Naive thymus-derived CD4-positive, alpha-beta T cell (primary cell): ENCODE measurements at regions not wholly inside any gene's neighbourhood (a gene's known extent, or its start where the extent isn't known, plus 50 kb on each side); places are given as distances from the start of the nearest gene placed in this dataset.

Experiments used
- ATAC-seq: fragments of 150-1000 bp; cut with Tn5 transposase; 2 replicates; pipeline ENCODE4 v1.10.0; 2021; ENCODE audit warnings: mild to moderate bottlenecking, moderate library complexity
- CTCF ChIA-PET: fragments of 350-600 bp; sonication (Branson Sonifier 250); formaldehyde crosslinking; loops from one replicate; lab custom pipeline; 2021; ENCODE audit warnings: antibody characterized with exemption; lab: Charles Lee
- POLR2A ChIA-PET: fragments of 350-600 bp; sonication (Branson Sonifier 250); formaldehyde crosslinking; loops from one replicate; lab custom pipeline; 2021; ENCODE audit warnings: antibody characterized with exemption, inconsistent platforms; lab: Charles Lee
- DNase-seq, 9 donors: peaks; one replicate each; pipeline versions ENCODE4 v3.0.0 to v3.0.0-alpha.2; 2020 to 2022; ENCODE audit warnings: mixed read lengths in 1 of 9
- H3K27ac ChIP-seq: one replicate; pipeline ENCODE4 v1.7.0; 2013; ENCODE audit warnings: mild to moderate bottlenecking, low read depth, low read length, moderate library complexity
- H3K27me3 ChIP-seq, 2 donors: one replicate each; pipeline ENCODE4 v1.7.0; 2013; ENCODE audit warnings: low read length in 2 of 2, mild to moderate bottlenecking in 2 of 2, moderate library complexity in 2 of 2; ENCODE audit not compliant: control insufficient read depth in 2 of 2, insufficient read depth in 2 of 2
- H3K36me3 ChIP-seq, 3 experiments: 1 replicate in 2 of 3; 2 replicates in 1 of 3; pipeline ENCODE4 v1.7.0; 2013; ENCODE audit warnings: low read length in 3 of 3, mild to moderate bottlenecking in 3 of 3, moderate library complexity in 1 of 3; ENCODE audit not compliant: insufficient read depth in 3 of 3, control insufficient read depth in 2 of 3
- H3K4me1 ChIP-seq, 2 donors: one replicate each; pipeline ENCODE4 v1.7.0; 2013; ENCODE audit warnings: low read length in 2 of 2, mild to moderate bottlenecking in 2 of 2, moderate library complexity in 1 of 2; ENCODE audit not compliant: control insufficient read depth in 2 of 2, insufficient read depth in 2 of 2
- H3K4me3 ChIP-seq: 2 replicates; pipeline ENCODE4 v1.7.0; 2013; ENCODE audit warnings: mild to moderate bottlenecking, low read length
- H3K9me3 ChIP-seq, 3 experiments: 1 replicate in 2 of 3; 2 replicates in 1 of 3; pipeline ENCODE4 v1.7.0; 2013; ENCODE audit warnings: low read length in 3 of 3; ENCODE audit not compliant: control insufficient read depth in 2 of 3
- H3K27ac Mint-ChIP-seq, 9 donors: one replicate each; pipeline ENCODE4 v1.8.0; 2020 to 2022; ENCODE audit warnings: mixed read lengths in 9 of 9, mild to moderate bottlenecking in 8 of 9, moderate library complexity in 5 of 9, inconsistent platforms in 2 of 9
- H3K27me3 Mint-ChIP-seq, 5 donors: one replicate each; pipeline ENCODE4 v1.8.0; 2021 to 2022; ENCODE audit warnings: mixed read lengths in 5 of 5, mild to moderate bottlenecking in 1 of 5
- H3K36me3 Mint-ChIP-seq, 5 donors: one replicate each; pipeline ENCODE4 v1.8.0; 2020 to 2022; ENCODE audit warnings: mixed read lengths in 5 of 5, mild to moderate bottlenecking in 3 of 5, inconsistent platforms in 1 of 5
- H3K4me1 Mint-ChIP-seq, 7 donors: one replicate each; pipeline ENCODE4 v1.8.0; 2020 to 2022; ENCODE audit warnings: mixed read lengths in 7 of 7, mild to moderate bottlenecking in 3 of 7, inconsistent platforms in 1 of 7
- H3K4me3 Mint-ChIP-seq, 10 donors: one replicate each; pipeline ENCODE4 v1.8.0; 2020 to 2022; ENCODE audit warnings: mild to moderate bottlenecking in 10 of 10, mixed read lengths in 10 of 10, moderate library complexity in 6 of 10, inconsistent platforms in 2 of 10
- H3K9me3 Mint-ChIP-seq, 11 donors: one replicate each; pipeline ENCODE4 v1.8.0; 2020 to 2022; ENCODE audit warnings: mixed read lengths in 11 of 11, mild to moderate bottlenecking in 4 of 11, inconsistent platforms in 1 of 11, moderate library complexity in 1 of 11
- intact Hi-C, 2 donors: fragments of 100-400 bp; cut with micrococcal nuclease; formaldehyde crosslinking; loops; one replicate each; pipeline ENCODE4 v1.15.1; 2023

- DNase-seq (no peak), ATAC-seq (no peak)
- Histone ChIP-seq H3K4me3 (no peak overlapping the region), H3K27me3 (no peaks in the 10 kb centered on the region), H3K4me1 (no peaks in the 10 kb centered on the region), H3K9me3 (no peaks in the 10 kb centered on the region), H3K36me3 (no peaks in the 10 kb centered on the region), H3K27ac (no peak overlapping the region)
- intact Hi-C loops, result no loop called here
- Mint-ChIP-seq H3K4me3 (no peak overlapping the region), H3K4me1 (no peaks in the 10 kb centered on the region), H3K27ac (no peak overlapping the region), H3K9me3 (peaks cover 0 to 19% (median 4%) of the 10 kb centered on the region in 11 donors), H3K36me3 (no peaks in the 10 kb centered on the region), H3K27me3 (no peaks in the 10 kb centered on the region)
- ChIA-PET CTCF (no interaction called here), POLR2A (no interaction called here)
These were observed 602.7 kb upstream of the SEMA6A start for GRCh38 chr5:117177302-117177701.

- CTCF ChIA-PET, result no interaction called here
- no peaks in the 10 kb centered on the region for H3K36me3 ChIP-seq
- no peak overlapping the region for H3K4me3 ChIP-seq
- Mint-ChIP-seq H3K4me3 (no peak overlapping the region), H3K4me1 (no peaks in the 10 kb centered on the region), H3K36me3 (no peaks in the 10 kb centered on the region), H3K27ac (no peak overlapping the region), H3K9me3 (peaks cover 0 to 13% (median 2%) of the 10 kb centered on the region in 11 donors), H3K27me3 (no peaks in the 10 kb centered on the region)
- POLR2A ChIA-PET, result no interaction called here
- intact Hi-C loops, result no loop called here
- no peak overlapping the region for H3K27ac ChIP-seq
- no peaks in the 10 kb centered on the region for H3K9me3 ChIP-seq
- no peak for DNase-seq
- H3K4me1 ChIP-seq, result no peaks in the 10 kb centered on the region
- no peaks in the 10 kb centered on the region for H3K27me3 ChIP-seq
- no peak for ATAC-seq
These were observed 590.4 kb upstream of the SEMA6A start for GRCh38 chr5:117165068-117165467.

GRCh38 chr5:117161718-117162335 lies 587.2 kb upstream of the SEMA6A start:
- Mint-ChIP-seq H3K36me3 (no peaks in the 10 kb centered on the region), H3K27ac (no peak overlapping the region), H3K27me3 (no peaks in the 10 kb centered on the region), H3K9me3 (peaks cover 0 to 10% (median 0%) of the 10 kb centered on the region in 11 donors), H3K4me1 (no peaks in the 10 kb centered on the region), H3K4me3 (no peak overlapping the region)
- Histone ChIP-seq H3K4me1 (no peaks in the 10 kb centered on the region), H3K27me3 (no peaks in the 10 kb centered on the region), H3K27ac (no peak overlapping the region), H3K9me3 (no peaks in the 10 kb centered on the region), H3K4me3 (no peak overlapping the region), H3K36me3 (no peaks in the 10 kb centered on the region)
- ChIA-PET POLR2A (no interaction called here), CTCF (no interaction called here)
- intact Hi-C loops, result no loop called here
- no peak for DNase-seq
- no peak for ATAC-seq

GRCh38 chr5:117160391-117160790 lies 585.8 kb upstream of the SEMA6A start:
- no peak overlapping the region for H3K27ac ChIP-seq
- H3K4me3 ChIP-seq, result no peak overlapping the region
- no peak for ATAC-seq
- intact Hi-C loops, result no loop called here
- ChIA-PET POLR2A (no interaction called here), CTCF (no interaction called here)
- Mint-ChIP-seq H3K4me1 (no peaks in the 10 kb centered on the region), H3K4me3 (no peak overlapping the region), H3K27me3 (no peaks in the 10 kb centered on the region), H3K9me3 (peaks cover 0 to 11% (median 0%) of the 10 kb centered on the region in 11 donors), H3K36me3 (no peaks in the 10 kb centered on the region), H3K27ac (no peak overlapping the region)
- H3K9me3 ChIP-seq, result no peaks in the 10 kb centered on the region
- no peak for DNase-seq
- H3K36me3 ChIP-seq, result no peaks in the 10 kb centered on the region
- H3K4me1 ChIP-seq, result no peaks in the 10 kb centered on the region
- no peaks in the 10 kb centered on the region for H3K27me3 ChIP-seq

GRCh38 chr5:117149312-117149711 lies 574.7 kb upstream of the SEMA6A start:
- Histone ChIP-seq H3K27ac (no peak overlapping the region), H3K4me3 (no peak overlapping the region), H3K4me1 (no peaks in the 10 kb centered on the region), H3K27me3 (no peaks in the 10 kb centered on the region), H3K36me3 (no peaks in the 10 kb centered on the region), H3K9me3 (no peaks in the 10 kb centered on the region)
- ChIA-PET CTCF (no interaction called here), POLR2A (no interaction called here)
- intact Hi-C loops, result no loop called here
- H3K27ac Mint-ChIP-seq, result no peak overlapping the region
- no peak overlapping the region for H3K4me3 Mint-ChIP-seq
- DNase-seq, result no peak
- ATAC-seq, result no peak
- no peaks in the 10 kb centered on the region for H3K36me3 Mint-ChIP-seq
- H3K27me3 Mint-ChIP-seq, result no peaks in the 10 kb centered on the region
- H3K4me1 Mint-ChIP-seq, result no peaks in the 10 kb centered on the region
- peaks cover 0 to 17% (median 0%) of the 10 kb centered on the region in 11 donors for H3K9me3 Mint-ChIP-seq

- H3K27me3 Mint-ChIP-seq, result no peaks in the 10 kb centered on the region
- DNase-seq, result no peak
- no peak overlapping the region for H3K4me3 ChIP-seq
- H3K9me3 ChIP-seq, result no peaks in the 10 kb centered on the region
- ATAC-seq, result no peak
- ChIA-PET POLR2A (no interaction called here), CTCF (no interaction called here)
- H3K4me1 ChIP-seq, result no peaks in the 10 kb centered on the region
- no peak overlapping the region for H3K4me3 Mint-ChIP-seq
- H3K27me3 ChIP-seq, result no peaks in the 10 kb centered on the region
- no peaks in the 10 kb centered on the region for H3K36me3 Mint-ChIP-seq
- no peaks in the 10 kb centered on the region for H3K4me1 Mint-ChIP-seq
- intact Hi-C loops, result no loop called here
- no peak overlapping the region for H3K27ac ChIP-seq
- peaks cover 0 to 14% (median under 1%) of the 10 kb centered on the region in 11 donors for H3K9me3 Mint-ChIP-seq
- no peak overlapping the region for H3K27ac Mint-ChIP-seq
- no peaks in the 10 kb centered on the region for H3K36me3 ChIP-seq
These were observed 569.5 kb upstream of the SEMA6A start for GRCh38 chr5:117144086-117144485.

- intact Hi-C loops, result no loop called here
- ChIA-PET POLR2A (no interaction called here), CTCF (no interaction called here)
- Histone ChIP-seq H3K36me3 (no peaks in the 10 kb centered on the region), H3K4me3 (no peak overlapping the region), H3K9me3 (no peaks in the 10 kb centered on the region), H3K4me1 (no peaks in the 10 kb centered on the region), H3K27ac (no peak overlapping the region), H3K27me3 (no peaks in the 10 kb centered on the region)
- Mint-ChIP-seq H3K36me3 (no peaks in the 10 kb centered on the region), H3K27me3 (no peaks in the 10 kb centered on the region), H3K4me3 (no peak overlapping the region), H3K9me3 (peaks cover 0 to 13% (median 0%) of the 10 kb centered on the region in 11 donors), H3K4me1 (no peaks in the 10 kb centered on the region), H3K27ac (no peak overlapping the region)
- DNase-seq, result no peak
- ATAC-seq, result no peak
These were observed 568.8 kb upstream of the SEMA6A start for GRCh38 chr5:117143406-117143805.
